ENCODE measurements at regions not wholly inside any gene's neighbourhood (a gene's known extent, or its start where the extent isn't known, plus 50 kb on each side); places are given as distances from the start of the nearest gene placed in this dataset.

GRCh38 chr3:124587053-124587408, 143.2 kb upstream of the UMPS start:
- DNase-seq (ENCODE audit: extremely low read depth in 1 of 2, low read depth in 1 of 2): no peak

GRCh38 chr3:124588036-124588435, 142.2 kb upstream of the UMPS start:
- DNase-seq (ENCODE audit: extremely low read depth in 1 of 2, low read depth in 1 of 2): no peak

GRCh38 chr3:124588794-124589193, 141.5 kb upstream of the UMPS start:
- DNase-seq (ENCODE audit: extremely low read depth in 1 of 2, low read depth in 1 of 2): no peak

- no peak for DNase-seq (ENCODE audit: extremely low read depth in 1 of 2, low read depth in 1 of 2)
Measured at GRCh38 chr3:124591699-124592098, 138.6 kb upstream of the UMPS start.

- DNase-seq (ENCODE audit: extremely low read depth in 1 of 2, low read depth in 1 of 2): no peak
Measured at GRCh38 chr3:124592658-124593441, 137.4 kb upstream of the UMPS start.

GRCh38 chr3:124593442-124593829, 136.8 kb upstream of the UMPS start:
- DNase-seq (ENCODE audit: extremely low read depth in 1 of 2, low read depth in 1 of 2): no peak

- DNase-seq (ENCODE audit: extremely low read depth in 1 of 2, low read depth in 1 of 2): no peak
Measured at GRCh38 chr3:124594581-124594980, 135.7 kb upstream of the UMPS start.

GRCh38 chr3:124597273-124597672, 133.0 kb upstream of the UMPS start:
- DNase-seq (ENCODE audit: extremely low read depth in 1 of 2, low read depth in 1 of 2): no peak

- no peak for DNase-seq (ENCODE audit: extremely low read depth in 1 of 2, low read depth in 1 of 2)
Measured at GRCh38 chr3:124597979-124598378, 132.3 kb upstream of the UMPS start.

- no peak for DNase-seq (ENCODE audit: extremely low read depth in 1 of 2, low read depth in 1 of 2)
Measured at GRCh38 chr3:124599147-124599765, 131.0 kb upstream of the UMPS start.

- no peak for DNase-seq (ENCODE audit: extremely low read depth in 1 of 2, low read depth in 1 of 2)
Measured at GRCh38 chr3:124599779-124600693, 130.2 kb upstream of the UMPS start.

- DNase-seq (ENCODE audit: extremely low read depth in 1 of 2, low read depth in 1 of 2): no peak
Measured at GRCh38 chr3:124600765-124601164, 129.5 kb upstream of the UMPS start.

- no peak for DNase-seq (ENCODE audit: extremely low read depth in 1 of 2, low read depth in 1 of 2)
Measured at GRCh38 chr3:124601190-124601589, 129.1 kb upstream of the UMPS start.

- no peak for DNase-seq (ENCODE audit: extremely low read depth in 1 of 2, low read depth in 1 of 2)
Measured at GRCh38 chr3:124602980-124603627, 127.1 kb upstream of the UMPS start.

- DNase-seq (ENCODE audit: extremely low read depth in 1 of 2, low read depth in 1 of 2): no peak
Measured at GRCh38 chr3:124605781-124606579, 124.3 kb upstream of the UMPS start.

GRCh38 chr3:124607163-124607562, 123.1 kb upstream of the UMPS start:
- DNase-seq (ENCODE audit: extremely low read depth in 1 of 2, low read depth in 1 of 2): no peak

GRCh38 chr3:124609402-124609801, 120.8 kb upstream of the UMPS start:
- no peak for DNase-seq (ENCODE audit: extremely low read depth in 1 of 2, low read depth in 1 of 2)

GRCh38 chr3:124610130-124610529, 120.1 kb upstream of the UMPS start:
- DNase-seq (ENCODE audit: extremely low read depth in 1 of 2, low read depth in 1 of 2): no peak

GRCh38 chr3:124611520-124611919, 118.7 kb upstream of the UMPS start:
- no peak for DNase-seq (ENCODE audit: extremely low read depth in 1 of 2, low read depth in 1 of 2)

- no peak for DNase-seq (ENCODE audit: extremely low read depth in 1 of 2, low read depth in 1 of 2)
Measured at GRCh38 chr3:124615896-124616543, 114.2 kb upstream of the UMPS start.
